ENCODE measurements at regions not wholly inside any gene's neighbourhood (a gene's known extent, or its start where the extent isn't known, plus 50 kb on each side); places are given as distances from the start of the nearest gene placed in this dataset.

- Mint-ChIP-seq H3K27me3 (no peaks in the 10 kb centered on the region), H3K4me1 (no peaks in the 10 kb centered on the region), H3K9me3 (no peaks in the 10 kb centered on the region), H3K27ac (no peak overlapping the region), H3K36me3 (ENCODE audit: low read depth) (no peaks in the 10 kb centered on the region), H3K4me3 (no peak overlapping the region)
- CTCF ChIA-PET, result no interaction called here
- no peak for DNase-seq
- POLR2A ChIA-PET, result no interaction called here
Observed at GRCh38 chr5:93076566-93076965, 504.5 kb downstream of the NR2F1-AS1 start.

- Mint-ChIP-seq H3K9me3 (no peaks in the 10 kb centered on the region), H3K4me3 (no peak overlapping the region), H3K4me1 (no peaks in the 10 kb centered on the region), H3K36me3 (ENCODE audit: low read depth) (no peaks in the 10 kb centered on the region), H3K27me3 (no peaks in the 10 kb centered on the region), H3K27ac (no peak overlapping the region)
- DNase-seq, result no peak
- ChIA-PET POLR2A (no interaction called here), CTCF (no interaction called here)
Observed at GRCh38 chr5:93076096-93076495, 504.9 kb downstream of the NR2F1-AS1 start.

GRCh38 chr5:93073547-93073946 is 507.5 kb downstream of the NR2F1-AS1 start:
- Mint-ChIP-seq H3K9me3 (no peaks in the 10 kb centered on the region), H3K4me1 (no peaks in the 10 kb centered on the region), H3K27me3 (no peaks in the 10 kb centered on the region), H3K27ac (no peak overlapping the region), H3K36me3 (ENCODE audit: low read depth) (no peaks in the 10 kb centered on the region), H3K4me3 (no peak overlapping the region)
- ChIA-PET POLR2A (no interaction called here), CTCF (no interaction called here)
- no peak for DNase-seq

- no peak overlapping the region for H3K27ac Mint-ChIP-seq
- H3K4me1 Mint-ChIP-seq, result no peaks in the 10 kb centered on the region
- POLR2A ChIA-PET, result no interaction called here
- no peak for DNase-seq
- no peaks in the 10 kb centered on the region for H3K36me3 Mint-ChIP-seq (ENCODE audit: low read depth)
- H3K9me3 Mint-ChIP-seq, result no peaks in the 10 kb centered on the region
- CTCF ChIA-PET, result no interaction called here
- H3K4me3 Mint-ChIP-seq, result no peak overlapping the region
- H3K27me3 Mint-ChIP-seq, result no peaks in the 10 kb centered on the region
Observed at GRCh38 chr5:93072831-93073459, 508.1 kb downstream of the NR2F1-AS1 start.

- no peak for DNase-seq
- ChIA-PET CTCF (no interaction called here), POLR2A (no interaction called here)
- Mint-ChIP-seq H3K27me3 (no peaks in the 10 kb centered on the region), H3K9me3 (no peaks in the 10 kb centered on the region), H3K27ac (no peak overlapping the region), H3K4me3 (no peak overlapping the region), H3K36me3 (ENCODE audit: low read depth) (no peaks in the 10 kb centered on the region), H3K4me1 (no peaks in the 10 kb centered on the region)
Observed at GRCh38 chr5:93071710-93072109, 509.3 kb downstream of the NR2F1-AS1 start.

GRCh38 chr5:93070938-93071337 is 510.1 kb downstream of the NR2F1-AS1 start:
- DNase-seq, result no peak
- Mint-ChIP-seq H3K4me3 (no peak overlapping the region), H3K4me1 (no peaks in the 10 kb centered on the region), H3K27me3 (no peaks in the 10 kb centered on the region), H3K36me3 (ENCODE audit: low read depth) (no peaks in the 10 kb centered on the region), H3K27ac (no peak overlapping the region), H3K9me3 (no peaks in the 10 kb centered on the region)
- ChIA-PET CTCF (no interaction called here), POLR2A (no interaction called here)

- Mint-ChIP-seq H3K27ac (no peak overlapping the region), H3K36me3 (ENCODE audit: low read depth) (no peaks in the 10 kb centered on the region), H3K9me3 (no peaks in the 10 kb centered on the region), H3K27me3 (no peaks in the 10 kb centered on the region), H3K4me3 (no peak overlapping the region), H3K4me1 (no peaks in the 10 kb centered on the region)
- DNase-seq, result no peak
- ChIA-PET CTCF (no interaction called here), POLR2A (no interaction called here)
Observed at GRCh38 chr5:93069276-93069675, 511.7 kb downstream of the NR2F1-AS1 start.

GRCh38 chr5:93062548-93062947 is 518.5 kb downstream of the NR2F1-AS1 start:
- Mint-ChIP-seq H3K9me3 (no peaks in the 10 kb centered on the region), H3K27me3 (no peaks in the 10 kb centered on the region), H3K27ac (no peak overlapping the region), H3K4me1 (no peaks in the 10 kb centered on the region), H3K4me3 (no peak overlapping the region), H3K36me3 (ENCODE audit: low read depth) (no peaks in the 10 kb centered on the region)
- no peak for DNase-seq
- CTCF ChIA-PET, result no interaction called here
- POLR2A ChIA-PET, result no interaction called here

- ChIA-PET CTCF (no interaction called here), POLR2A (no interaction called here)
- Mint-ChIP-seq H3K36me3 (ENCODE audit: low read depth) (no peaks in the 10 kb centered on the region), H3K27me3 (no peaks in the 10 kb centered on the region), H3K4me3 (no peak overlapping the region), H3K9me3 (no peaks in the 10 kb centered on the region), H3K27ac (no peak overlapping the region), H3K4me1 (no peaks in the 10 kb centered on the region)
- DNase-seq, result no peak
Observed at GRCh38 chr5:93058309-93058708, 522.7 kb downstream of the NR2F1-AS1 start.

GRCh38 chr5:93057311-93057710 is 523.7 kb downstream of the NR2F1-AS1 start:
- Mint-ChIP-seq H3K4me1 (no peaks in the 10 kb centered on the region), H3K9me3 (no peaks in the 10 kb centered on the region), H3K27me3 (no peaks in the 10 kb centered on the region), H3K36me3 (ENCODE audit: low read depth) (no peaks in the 10 kb centered on the region), H3K4me3 (no peak overlapping the region), H3K27ac (no peak overlapping the region)
- POLR2A ChIA-PET, result no interaction called here
- CTCF ChIA-PET, result no interaction called here
- DNase-seq, result no peak

- Mint-ChIP-seq H3K4me3 (no peak overlapping the region), H3K4me1 (no peaks in the 10 kb centered on the region), H3K36me3 (ENCODE audit: low read depth) (no peaks in the 10 kb centered on the region), H3K27ac (no peak overlapping the region), H3K9me3 (no peaks in the 10 kb centered on the region), H3K27me3 (no peaks in the 10 kb centered on the region)
- POLR2A ChIA-PET, result interaction anchor here (0.5 kb wide), 1 partner anchor 355 kb away, joined by 3 read pairs; no protein-coding TSS in a partner anchor
- DNase-seq, result no peak
- CTCF ChIA-PET, result no interaction called here
Observed at GRCh38 chr5:93055971-93056370, 525.0 kb downstream of the NR2F1-AS1 start.

GRCh38 chr5:93055561-93055960 is 525.5 kb downstream of the NR2F1-AS1 start:
- CTCF ChIA-PET, result no interaction called here
- POLR2A ChIA-PET, result no interaction called here
- no peaks in the 10 kb centered on the region for H3K27me3 Mint-ChIP-seq
- H3K36me3 Mint-ChIP-seq (ENCODE audit: low read depth), result no peaks in the 10 kb centered on the region
- H3K4me3 Mint-ChIP-seq, result no peak overlapping the region
- no peak for DNase-seq
- H3K9me3 Mint-ChIP-seq, result no peaks in the 10 kb centered on the region
- H3K27ac Mint-ChIP-seq, result no peak overlapping the region
- H3K4me1 Mint-ChIP-seq, result no peaks in the 10 kb centered on the region

- ChIA-PET CTCF (interaction anchor here (0.6 kb wide), 1 partner anchor 1096 kb away, joined by 3 read pairs; no protein-coding TSS in a partner anchor), POLR2A (no interaction called here)
- Mint-ChIP-seq H3K9me3 (no peaks in the 10 kb centered on the region), H3K4me1 (no peaks in the 10 kb centered on the region), H3K4me3 (no peak overlapping the region), H3K36me3 (ENCODE audit: low read depth) (no peaks in the 10 kb centered on the region), H3K27ac (no peak overlapping the region), H3K27me3 (no peaks in the 10 kb centered on the region)
- no peak for DNase-seq
Observed at GRCh38 chr5:93054424-93055163, 526.4 kb downstream of the NR2F1-AS1 start.

GRCh38 chr5:93053825-93054224 is 527.2 kb downstream of the NR2F1-AS1 start:
- no peaks in the 10 kb centered on the region for H3K27me3 Mint-ChIP-seq
- POLR2A ChIA-PET, result no interaction called here
- no peak overlapping the region for H3K4me3 Mint-ChIP-seq

More at GRCh38 chr5:93053825-93054224, 527.2 kb downstream of the NR2F1-AS1 start:
- no peak for DNase-seq
- Mint-ChIP-seq H3K27ac (no peak overlapping the region), H3K9me3 (no peaks in the 10 kb centered on the region), H3K36me3 (ENCODE audit: low read depth) (no peaks in the 10 kb centered on the region), H3K4me1 (no peaks in the 10 kb centered on the region)
- CTCF ChIA-PET, result interaction anchor here (0.6 kb wide), 1 partner anchor 9 kb away, joined by 3 read pairs; no protein-coding TSS in a partner anchor
